ENCODE measurements at regions not wholly inside any gene's neighbourhood (a gene's known extent, or its start where the extent isn't known, plus 50 kb on each side); places are given as distances from the start of the nearest gene placed in this dataset.
"Not testable (repeated sequence)": the region's sequence is repeated elsewhere in the genome, so short reads cannot be mapped to it uniquely, and the experiment has no call there.

DNA sequence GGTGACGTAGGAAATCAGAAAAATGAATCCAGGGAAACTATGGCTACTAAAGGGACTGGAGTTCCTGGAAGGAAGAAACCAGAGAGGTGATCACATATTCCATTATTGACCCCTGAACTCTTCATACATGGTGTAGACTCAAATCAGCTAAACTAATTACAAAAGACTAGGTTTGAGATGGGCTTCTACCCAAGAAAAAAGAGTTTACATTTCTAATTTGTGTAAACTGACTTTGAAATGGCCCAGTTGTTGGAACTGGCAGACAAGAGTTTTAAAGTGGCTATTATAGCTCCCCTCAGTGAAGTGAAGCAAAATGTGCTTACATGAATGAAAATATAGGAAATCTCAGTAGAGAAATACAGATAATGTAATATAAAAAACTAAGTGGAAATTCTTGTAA, 1619.4 kb upstream of the SEL1L start:
- DNase-seq, result no peak

DNA sequence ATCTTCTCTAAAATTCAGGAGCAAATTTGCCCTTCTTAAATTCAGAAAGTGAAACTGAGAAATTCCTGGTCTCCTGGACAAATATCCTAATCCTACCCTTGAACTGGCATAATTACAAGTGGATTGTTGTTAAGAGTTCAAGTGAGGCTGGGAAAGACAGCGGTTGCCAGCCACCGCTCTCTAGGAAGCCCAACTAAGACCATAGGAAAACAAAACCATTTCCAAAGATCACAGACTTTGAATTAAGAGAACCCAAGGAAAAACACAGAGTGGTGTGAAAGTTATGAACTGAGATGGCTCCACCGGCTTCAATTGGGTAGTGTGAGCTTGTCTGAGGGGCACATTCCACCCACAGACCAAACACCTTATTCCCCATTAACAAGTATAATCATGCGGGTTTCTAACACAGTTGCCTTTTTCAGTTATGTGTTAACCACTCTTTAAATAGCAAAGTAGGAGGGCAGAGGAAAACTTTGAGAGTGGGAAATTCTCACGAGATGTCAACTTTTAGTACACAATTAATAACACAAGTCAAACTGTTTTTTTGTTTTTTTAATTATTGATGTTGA, 1628.8 kb upstream of the SEL1L start:
- DNase-seq, result no peak

DNA sequence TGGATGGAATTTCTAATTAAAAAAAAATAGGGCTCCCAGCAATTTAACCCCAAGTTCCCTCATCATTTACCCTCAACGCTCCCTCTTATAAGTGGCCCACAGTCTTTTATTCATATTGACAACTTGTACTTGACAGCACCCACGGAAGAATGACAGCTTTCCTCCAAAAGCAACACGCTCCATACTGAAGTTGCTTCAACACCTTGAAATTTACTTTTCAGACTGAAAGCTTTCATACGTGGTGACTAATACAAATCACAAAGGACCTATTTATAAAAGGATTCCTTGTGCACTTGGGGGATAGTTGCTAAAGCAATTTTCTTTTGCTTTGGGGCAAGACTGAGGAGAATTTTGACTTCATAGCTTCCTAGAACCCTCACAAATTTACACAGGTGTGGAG, 1629.4 kb upstream of the SEL1L start:
- DNase-seq, result no peak

DNA sequence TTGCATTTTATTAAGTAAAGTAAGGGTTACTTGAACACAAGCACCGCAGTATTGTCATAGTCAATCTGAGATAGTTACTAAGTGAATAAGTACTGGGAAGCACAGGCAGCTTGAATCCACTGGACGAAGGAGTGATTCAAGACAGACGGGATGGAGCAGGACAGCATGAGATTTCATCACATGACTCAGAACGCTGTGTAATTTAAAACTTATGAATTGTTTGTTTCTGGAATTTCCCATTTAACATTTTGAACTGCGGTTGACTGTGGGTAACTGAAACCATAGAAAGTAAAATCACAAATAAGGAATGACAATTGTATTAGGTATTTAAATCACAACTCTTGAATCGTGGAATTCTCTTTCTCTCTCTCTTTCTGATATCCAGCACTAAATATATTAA, 1630.4 kb upstream of the SEL1L start:
- no peak for DNase-seq

DNA sequence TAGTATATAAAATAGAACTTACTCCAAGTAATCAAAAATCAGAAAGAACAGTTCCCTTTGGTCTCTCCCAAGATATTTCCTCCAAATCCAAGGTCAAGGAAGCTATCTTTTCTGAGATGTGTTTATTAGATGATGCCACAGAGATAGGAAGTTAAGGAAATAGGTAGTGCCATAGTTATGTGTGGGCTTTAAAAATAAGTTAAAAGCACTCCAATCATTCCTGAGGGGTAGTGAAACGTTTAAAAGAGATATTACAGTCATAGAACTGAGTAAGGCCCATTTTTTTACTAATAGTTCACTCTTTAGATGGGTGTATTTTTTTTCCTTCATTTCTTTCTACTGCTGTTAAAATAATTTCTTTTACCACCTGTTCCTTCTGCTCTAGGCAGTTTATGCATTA, 1630.9 kb upstream of the SEL1L start:
- DNase-seq, result no peak

DNA sequence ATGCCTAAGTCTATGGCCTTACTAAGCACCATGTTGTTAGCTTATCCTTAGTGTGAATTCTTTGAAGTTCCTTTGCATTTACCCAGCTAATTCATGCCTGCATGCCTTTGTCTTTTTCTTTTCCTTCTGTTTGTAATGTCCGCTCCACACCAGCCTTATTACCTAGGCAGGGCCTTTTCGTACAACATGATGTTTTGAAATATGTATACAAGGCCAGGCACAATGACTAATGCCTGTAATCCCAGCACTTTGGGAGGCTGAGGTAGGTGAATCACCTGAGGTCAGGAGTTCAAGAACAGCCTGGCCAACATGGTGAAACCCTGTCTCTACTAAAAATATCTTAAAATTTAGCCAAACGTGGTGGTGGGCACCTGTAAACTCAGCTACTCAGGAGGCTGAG, 1636.5 kb upstream of the SEL1L start:
- no peak for DNase-seq

DNA sequence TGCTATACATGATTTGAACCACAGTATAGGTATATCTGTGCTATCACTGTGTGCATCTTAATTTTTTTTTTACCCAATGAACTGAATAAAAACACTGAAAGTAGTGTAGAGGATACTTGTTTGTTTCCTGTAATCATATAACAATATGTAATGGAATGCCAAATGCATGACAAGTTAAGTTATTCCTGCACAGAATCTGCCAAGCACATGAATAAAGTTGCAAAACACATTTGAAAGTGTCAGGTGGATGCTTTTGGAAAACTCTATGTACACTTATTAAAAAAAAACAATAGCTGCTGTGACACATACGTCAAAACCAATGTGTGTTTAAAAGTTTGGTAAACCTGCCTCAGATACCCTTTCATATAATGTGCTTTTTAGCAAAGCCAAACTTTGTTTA, 1638.1 kb upstream of the SEL1L start:
- no peak for DNase-seq

DNA sequence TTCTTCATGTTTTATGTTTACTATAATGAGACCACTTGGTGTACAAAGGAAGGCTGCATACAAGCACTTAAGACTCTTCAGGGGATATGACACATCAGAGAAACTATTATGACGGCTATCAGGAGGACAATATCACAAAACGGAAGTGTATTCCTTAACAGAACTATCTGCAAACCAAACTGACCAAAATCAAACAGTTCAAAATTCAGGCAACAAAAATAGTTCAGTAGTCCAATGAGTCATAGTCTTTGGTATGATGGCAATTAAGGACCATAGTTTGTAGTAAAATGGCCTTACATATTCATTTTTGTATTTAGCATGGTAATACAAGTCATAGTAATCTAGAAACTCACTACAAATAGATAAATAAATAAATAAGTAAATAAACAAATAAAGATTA, 1638.7 kb upstream of the SEL1L start:
- DNase-seq, result no peak

DNA sequence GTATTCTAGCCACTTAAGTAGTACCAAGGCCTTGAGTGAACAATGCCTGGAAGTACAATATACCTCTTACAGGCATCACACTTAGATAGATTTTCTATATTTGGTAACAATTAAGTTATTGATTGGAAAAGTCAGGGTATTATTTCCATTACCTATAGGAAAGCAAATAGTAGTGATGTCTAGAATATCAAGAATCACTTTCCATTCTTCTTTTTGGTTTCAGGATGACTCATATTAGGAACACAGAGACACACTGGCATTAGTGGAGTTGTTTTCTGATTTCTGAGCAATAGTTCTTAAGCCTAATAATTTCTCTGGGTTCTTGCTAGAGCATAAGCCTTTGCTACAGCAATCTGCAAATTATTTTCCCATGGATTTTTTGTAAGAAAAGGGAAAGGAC, 1640.0 kb upstream of the SEL1L start:
- DNase-seq, result no peak

DNA sequence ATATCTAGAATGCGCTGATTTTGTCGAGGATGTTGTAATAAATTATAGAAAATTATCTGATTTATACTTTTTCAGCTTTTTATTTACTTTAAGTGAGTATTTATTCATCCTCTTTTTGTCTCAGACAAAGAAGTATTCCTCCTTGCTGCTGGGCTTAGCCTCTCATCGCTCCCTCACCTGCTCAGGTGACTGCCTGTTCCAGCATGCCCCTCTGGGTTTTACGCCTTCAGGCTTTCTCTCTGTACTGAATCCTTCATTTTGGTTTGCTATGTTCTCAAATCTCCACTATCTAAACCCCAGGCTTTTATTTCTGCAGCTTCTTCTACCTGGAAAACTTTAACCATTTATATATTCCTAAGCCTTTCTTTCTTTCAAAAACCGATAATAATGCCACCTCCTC, 1650.9 kb upstream of the SEL1L start:
- DNase-seq, result peak; percentile 91

DNA sequence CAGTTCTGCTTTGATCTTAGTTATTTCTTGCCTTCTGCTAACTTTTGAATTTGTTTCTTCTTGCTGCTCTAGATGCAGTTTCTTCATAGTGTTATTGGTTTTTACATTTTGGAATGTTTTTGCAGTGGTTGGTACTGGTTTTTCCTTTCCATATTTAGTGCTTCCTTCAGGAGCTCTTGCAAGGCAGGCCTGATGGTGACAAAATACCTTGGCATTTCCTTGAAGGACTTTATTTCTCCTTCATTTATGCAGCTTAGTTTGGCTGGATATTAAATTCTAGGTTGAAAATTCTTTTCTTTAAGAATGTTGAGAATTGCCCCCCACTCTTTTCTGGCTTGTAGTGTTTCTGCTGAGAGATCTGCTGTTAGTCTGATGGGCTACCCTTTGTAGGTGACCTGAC, 1654.7 kb upstream of the SEL1L start:
- DNase-seq, result not testable (repeated sequence)

DNA sequence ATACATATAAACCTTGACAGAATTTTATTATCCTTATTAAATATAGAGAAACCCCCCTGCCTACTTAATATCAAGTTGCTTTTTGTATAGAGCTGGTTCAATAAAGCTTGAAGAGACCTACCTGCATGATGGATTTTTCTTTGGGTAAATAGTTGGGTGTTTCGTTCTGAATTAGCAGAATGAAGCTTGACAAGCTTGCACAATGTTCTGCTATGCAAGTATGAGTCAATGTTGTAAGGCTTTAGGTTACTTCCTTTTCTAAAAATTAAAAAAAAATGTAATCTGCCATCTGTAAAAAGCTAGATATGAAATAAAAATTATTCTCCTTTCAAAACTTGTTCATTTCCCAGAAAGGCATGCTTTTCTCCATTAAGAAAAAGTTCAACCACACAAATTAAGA, 1662.6 kb upstream of the SEL1L start:
- DNase-seq, result no peak

DNA sequence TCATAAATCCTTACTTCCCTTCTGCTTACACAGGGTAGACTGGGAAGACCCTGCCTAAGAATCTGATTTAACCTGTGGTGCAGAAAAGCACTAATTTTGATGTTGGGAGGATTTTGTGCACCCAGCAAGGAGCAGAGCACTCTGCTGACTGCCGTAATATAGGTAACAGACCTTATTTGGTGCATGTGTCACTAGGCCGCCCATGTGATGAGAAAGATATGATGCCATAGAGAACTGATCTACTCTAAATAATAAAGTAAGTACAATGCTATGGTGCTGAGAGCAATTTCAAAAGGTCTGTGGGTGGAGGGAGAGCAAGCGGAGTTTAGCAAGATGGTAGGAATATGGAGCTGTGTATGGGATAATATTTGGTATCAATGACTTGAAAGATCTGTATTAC, 1663.6 kb upstream of the SEL1L start:
- DNase-seq, result no peak

DNA sequence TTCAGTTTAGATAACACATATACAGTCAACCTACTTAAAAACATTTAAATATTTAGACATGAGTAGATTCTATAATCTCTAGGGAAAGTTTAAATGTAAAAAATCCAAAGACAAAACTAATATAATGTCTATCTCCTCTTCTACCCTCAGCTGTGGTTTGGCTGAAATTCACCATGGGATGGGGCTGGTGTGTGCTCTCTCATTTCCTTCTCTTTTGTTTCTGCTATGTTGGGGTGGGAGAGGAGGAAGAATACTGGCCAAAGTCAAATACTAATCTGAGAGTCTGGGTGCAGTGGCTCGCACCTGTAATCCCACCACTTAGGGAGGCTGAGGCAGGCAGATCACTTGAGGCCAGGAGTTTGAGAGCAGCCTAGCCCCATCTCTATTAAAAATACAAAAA, 1673.9 kb upstream of the SEL1L start:
- DNase-seq, result no peak

DNA sequence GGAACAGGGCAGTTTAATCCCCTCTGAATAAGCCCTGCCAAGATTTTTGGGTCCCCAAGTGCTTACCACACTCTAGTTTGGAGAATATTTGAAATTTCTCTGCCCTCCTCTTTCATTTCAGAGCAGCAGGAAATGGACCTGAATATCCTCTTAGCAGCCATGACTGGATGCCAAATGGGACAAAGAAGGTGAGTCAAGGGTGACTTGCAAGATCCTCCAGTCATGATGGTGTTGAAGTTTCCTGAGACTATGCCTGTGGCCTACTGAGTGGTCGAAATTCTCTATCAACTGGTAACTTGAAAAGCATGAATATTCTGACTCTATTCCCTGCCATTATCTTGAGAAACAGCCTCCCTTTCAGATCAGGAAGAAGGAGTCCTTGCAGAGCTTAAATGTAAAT, 1674.7 kb upstream of the SEL1L start:
- DNase-seq, result no peak

DNA sequence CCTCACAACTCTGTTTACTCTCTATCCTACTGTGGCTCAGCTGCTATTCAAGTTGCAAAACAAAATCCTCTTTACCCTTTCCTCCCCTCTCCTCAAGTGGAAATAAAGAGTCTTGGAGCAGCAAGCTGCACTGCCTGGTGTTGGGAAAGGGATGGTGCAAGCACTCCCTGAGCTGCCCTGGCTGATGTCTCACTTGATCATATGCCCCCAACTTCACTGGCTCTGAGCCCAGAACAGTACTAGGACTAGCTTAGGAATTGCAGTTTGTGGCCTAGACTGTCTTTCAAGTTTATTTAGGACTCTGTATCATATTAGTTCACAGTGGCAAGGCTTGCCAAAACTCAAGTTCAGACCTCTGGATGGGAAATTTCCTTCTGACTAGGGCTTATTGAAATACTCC, 1683.8 kb upstream of the SEL1L start:
- peak; percentile 13 for DNase-seq

DNA sequence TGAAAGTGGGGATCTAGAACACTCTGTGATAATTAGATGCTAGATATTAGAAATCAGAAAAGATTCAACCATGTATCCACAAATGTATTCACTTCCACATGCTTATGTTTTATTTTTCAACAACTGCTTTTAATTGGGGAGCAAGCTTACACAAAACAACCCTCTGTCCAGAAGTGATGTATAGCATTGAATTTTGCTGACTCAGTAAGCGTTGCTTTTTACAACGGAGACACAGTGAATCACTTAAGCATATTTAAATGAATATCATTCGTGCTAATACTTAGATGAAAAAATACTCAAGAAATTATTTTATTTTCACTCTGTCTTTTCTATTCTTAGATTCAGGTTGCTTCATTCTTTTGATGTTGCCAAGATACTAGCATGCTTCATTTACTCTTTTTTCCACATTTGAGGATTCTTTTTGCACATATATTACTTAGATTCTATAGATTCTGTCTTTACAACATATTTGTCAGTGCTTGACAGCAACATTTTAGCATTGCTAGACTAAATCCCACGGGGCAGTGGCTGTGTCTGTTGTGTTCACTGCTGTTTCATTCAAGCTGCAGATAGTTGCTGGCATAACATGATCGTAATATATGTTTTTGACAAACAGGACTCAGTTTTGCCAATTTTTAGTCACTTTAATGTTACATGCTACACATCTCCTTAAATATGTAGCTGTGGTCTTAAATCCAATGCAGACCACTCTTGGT, 1714.4 kb upstream of the SEL1L start:
- no peak for DNase-seq

DNA sequence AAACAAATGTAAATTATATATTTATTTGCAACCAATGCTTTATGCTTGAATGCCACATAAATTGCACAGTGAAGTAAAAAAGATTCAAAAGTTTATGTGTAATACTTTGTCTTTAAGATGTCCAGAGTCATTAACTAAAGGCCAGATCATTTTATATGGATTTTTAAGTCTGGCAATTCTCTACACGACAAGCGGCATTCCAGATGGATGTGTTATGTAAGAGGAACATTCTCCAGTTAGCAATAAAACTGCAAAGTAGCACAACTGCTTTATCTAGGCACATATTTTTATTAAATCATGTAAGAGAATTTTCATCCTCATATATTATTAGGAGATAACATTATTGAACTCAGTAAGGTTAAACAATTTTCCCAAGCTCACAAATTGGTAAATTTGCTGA, 1717.7 kb upstream of the SEL1L start:
- DNase-seq, result no peak

DNA sequence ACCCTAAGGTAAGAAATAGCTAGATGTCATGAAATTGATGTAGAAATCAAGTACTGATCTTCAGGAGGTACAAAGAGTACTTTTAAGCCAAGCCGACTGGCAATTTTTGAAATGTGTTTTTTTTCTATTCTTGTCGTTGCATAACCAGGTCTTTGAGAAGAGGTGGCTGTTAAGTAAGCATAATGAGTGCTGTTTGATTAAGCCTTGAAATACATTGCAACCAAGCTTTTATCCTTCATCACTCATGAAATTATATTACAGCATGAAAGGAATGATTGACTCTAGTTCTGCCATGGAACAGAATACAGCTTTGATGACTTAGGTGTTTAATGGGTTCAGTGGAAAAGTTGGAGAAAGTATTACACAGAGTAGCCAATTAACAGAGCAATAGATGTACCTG, 1720.2 kb upstream of the SEL1L start:
- no peak for DNase-seq

DNA sequence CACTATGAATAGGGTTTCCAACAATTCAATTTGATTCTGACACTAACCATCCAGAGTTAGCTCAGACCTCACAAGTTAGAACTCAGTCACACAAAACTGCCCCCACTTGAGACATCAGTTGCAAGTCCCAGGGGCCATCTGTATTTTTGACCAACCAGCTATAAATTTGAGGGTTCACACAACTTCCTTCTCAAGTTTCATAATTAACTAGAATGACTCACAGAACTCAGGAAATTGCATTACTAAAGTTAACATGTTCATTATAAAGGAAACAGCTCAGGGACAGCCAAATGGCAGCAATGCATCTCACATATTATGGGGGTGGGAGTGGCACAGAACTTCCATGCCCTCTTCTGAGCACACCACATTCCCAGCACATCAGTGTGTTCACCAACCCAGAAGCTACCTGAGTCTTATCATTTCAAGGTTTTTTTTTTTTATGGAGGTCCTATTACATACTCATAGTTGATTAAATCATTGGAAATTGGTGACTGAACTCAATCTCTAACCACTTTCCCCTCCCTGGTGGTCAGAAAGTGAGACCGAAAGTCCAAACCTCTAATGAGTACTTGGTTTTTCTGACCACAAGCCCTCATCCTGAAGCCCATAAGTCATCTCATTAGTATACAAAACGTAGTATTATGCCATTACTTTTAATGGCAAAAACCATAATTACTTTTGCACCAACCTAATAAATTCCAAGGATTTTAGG, 1721.5 kb upstream of the SEL1L start:
- DNase-seq, result no peak

DNA sequence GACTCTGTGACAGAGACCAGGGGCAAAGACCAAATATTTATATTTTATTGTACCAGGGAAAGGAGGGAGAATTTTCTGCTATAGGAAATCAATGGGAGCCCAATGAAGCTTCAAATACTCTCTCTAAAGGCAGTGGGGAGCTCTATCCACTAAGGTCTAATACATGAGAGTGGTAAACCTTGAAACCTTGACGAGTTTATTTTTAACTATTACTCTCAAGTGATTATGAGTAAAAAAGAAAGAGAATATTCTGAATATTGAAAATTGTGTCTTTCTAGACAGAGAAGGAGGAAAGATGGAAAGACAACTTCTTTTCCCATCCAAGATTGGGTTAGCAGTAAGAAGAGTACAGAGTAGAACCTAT, 1722.1 kb upstream of the SEL1L start:
- DNase-seq, result no peak

DNA sequence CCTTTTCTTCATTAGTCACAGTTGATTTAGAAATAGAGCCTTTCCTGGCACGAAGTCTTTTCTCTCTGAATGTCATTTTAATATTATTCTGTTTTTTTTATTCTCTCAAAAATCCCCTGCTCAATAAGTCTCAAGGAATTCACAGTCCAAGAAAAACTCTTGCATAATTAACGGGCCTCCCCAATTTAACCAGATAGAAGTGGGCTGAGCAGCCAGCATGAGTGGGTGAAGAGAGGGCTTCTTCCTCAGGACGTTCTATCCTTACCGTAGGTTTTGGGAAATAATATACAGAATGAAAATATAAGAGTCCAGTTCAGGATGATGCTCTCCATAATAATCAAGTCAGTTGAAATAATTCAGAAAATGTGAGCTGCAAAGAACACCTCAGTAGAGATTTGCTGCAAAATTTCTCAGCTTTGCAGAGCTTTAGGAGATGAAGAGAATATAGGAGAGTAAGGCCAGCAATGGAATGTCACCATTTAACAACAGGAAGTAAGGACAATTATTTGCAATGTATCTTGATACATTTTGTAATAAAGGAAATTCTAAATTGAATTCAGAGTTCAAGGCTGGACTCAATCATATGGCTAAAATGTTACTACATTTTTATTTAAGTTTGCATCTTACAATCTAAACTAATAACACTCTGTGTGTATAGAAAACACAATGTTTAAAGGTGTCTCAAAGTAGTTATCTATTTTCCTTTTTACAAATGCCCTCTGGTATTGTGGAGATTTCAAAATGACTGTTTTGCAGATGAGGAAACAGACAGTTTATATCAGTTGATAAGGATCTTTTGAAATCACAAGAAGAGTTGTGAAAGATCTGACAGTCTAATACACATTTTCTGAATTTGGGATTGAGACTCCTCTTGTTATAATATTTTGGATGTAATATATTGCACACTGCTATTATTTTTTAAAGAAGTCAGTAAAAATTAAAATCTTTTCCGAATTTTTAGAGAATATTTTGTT, 1724.1 kb upstream of the SEL1L start:
- no peak for DNase-seq

DNA sequence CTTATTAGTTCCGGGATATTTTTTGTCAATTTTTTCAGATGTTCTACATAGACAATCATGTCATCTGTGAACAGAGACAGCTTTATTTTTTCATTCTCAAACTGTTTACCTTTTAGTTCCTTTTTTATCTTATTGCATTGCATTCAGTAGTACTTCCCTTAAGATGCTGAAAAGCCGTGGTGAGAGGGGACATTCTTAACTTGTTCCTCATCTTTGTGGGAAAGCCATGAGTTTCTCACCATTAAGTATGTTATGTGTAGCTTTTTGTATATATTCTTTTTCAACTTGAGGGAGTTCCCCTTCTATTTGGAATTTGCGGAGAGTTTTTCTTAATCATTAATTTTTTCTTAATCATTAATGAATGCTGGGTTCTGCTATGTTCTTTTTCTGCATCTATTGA, 1727.1 kb upstream of the SEL1L start:
- DNase-seq, result no peak

DNA sequence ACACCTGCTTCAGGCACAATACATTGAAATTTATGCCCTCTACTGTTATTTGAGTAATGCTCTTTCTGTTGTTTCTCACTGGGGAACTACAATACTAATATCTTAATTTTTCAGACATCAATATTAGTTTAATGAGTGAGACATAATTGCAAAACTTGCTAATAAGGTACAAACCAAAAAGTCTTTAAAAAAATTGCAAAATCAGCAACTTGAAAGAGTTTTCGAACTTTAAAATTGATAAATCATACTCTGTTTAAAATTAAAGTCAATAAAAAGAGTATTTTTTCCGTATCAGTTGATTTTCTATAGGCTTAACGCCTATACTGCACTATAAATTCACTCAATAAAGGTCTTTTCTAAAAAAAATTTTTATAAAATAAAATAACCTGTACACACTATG, 1735.9 kb upstream of the SEL1L start:
- DNase-seq, result no peak
